Endodermal cell (in vitro differentiated cells): ENCODE measurements at regions not wholly inside any gene's neighbourhood (a gene's known extent, or its start where the extent isn't known, plus 50 kb on each side); places are given as distances from the start of the nearest gene placed in this dataset.

ENCODE experiments used
- DNase-seq: peaks from one replicate; pipeline ENCODE4 v3.0.0-alpha.2; 2017
- H3K27ac ChIP-seq: 2 replicates; pipeline ENCODE4 v1.5.1; 2013; ENCODE audit warnings: mild to moderate bottlenecking, low read depth, low read length, moderate library complexity
- H3K27me3 ChIP-seq: 2 replicates; pipeline ENCODE4 v1.6.1; 2013; ENCODE audit warnings: mild to moderate bottlenecking, low read length, moderate library complexity; ENCODE audit not compliant: insufficient read depth, control insufficient read depth, poor library complexity, severe bottlenecking
- H3K36me3 ChIP-seq: 2 replicates; pipeline ENCODE4 v1.7.0; 2013; ENCODE audit warnings: mild to moderate bottlenecking, low read length, moderate library complexity; ENCODE audit not compliant: control insufficient read depth, insufficient read depth
- H3K4me1 ChIP-seq: one replicate; pipeline ENCODE4 v1.7.0; 2013; ENCODE audit warnings: low read length; ENCODE audit not compliant: control insufficient read depth, insufficient read depth
- H3K4me3 ChIP-seq: 2 replicates; pipeline ENCODE4 v1.5.1; 2013; ENCODE audit warnings: mild to moderate bottlenecking, low read length, moderate library complexity
- H3K9ac ChIP-seq: 2 replicates; pipeline ENCODE4 v1.6.1; 2013; ENCODE audit warnings: mild to moderate bottlenecking, low read length, moderate library complexity; ENCODE audit not compliant: poor library complexity, severe bottlenecking; ENCODE audit errors: extremely low read depth
- H3K9me3 ChIP-seq: 2 replicates; pipeline ENCODE4 v1.6.1; 2013; ENCODE audit warnings: mild to moderate bottlenecking, low read length, moderate library complexity; ENCODE audit not compliant: control insufficient read depth
- H3K27ac Mint-ChIP-seq: 2 replicates; pipeline ENCODE4 v1.8.0; 2020; ENCODE audit warnings: mixed read lengths
- H3K27me3 Mint-ChIP-seq: 2 replicates; pipeline ENCODE4 v1.8.0; 2021; ENCODE audit warnings: mild to moderate bottlenecking, mixed read lengths; ENCODE audit not compliant: insufficient read depth
- H3K36me3 Mint-ChIP-seq: 2 replicates; pipeline ENCODE4 v1.8.0; 2020; ENCODE audit warnings: low read depth, mixed read lengths
- H3K4me1 Mint-ChIP-seq: 2 replicates; pipeline ENCODE4 v1.8.0; 2020; ENCODE audit warnings: mixed read lengths
- H3K4me3 Mint-ChIP-seq: 2 replicates; pipeline ENCODE4 v1.8.0; 2020; ENCODE audit warnings: mild to moderate bottlenecking, moderate library complexity, mixed read lengths
- H3K9me3 Mint-ChIP-seq: 2 replicates; pipeline ENCODE4 v1.8.0; 2020; ENCODE audit warnings: mild to moderate bottlenecking, mixed read lengths
- CTCF ChIP-seq: fragments of 200-600 bp; sonication (generic); conservative IDR thresholded peaks from 2 replicates; pipeline ENCODE4 v1.5.0; 2021; ENCODE audit warnings: antibody characterized with exemption, mild to moderate bottlenecking
- WGBS, 2 experiments: methylation state at CpG; one replicate each; pipeline versions ENCODE4 v1.1.5 to v1.1.7; 2013; ENCODE audit warnings: missing lambda C conversion rate in 2 of 2, mixed read lengths in 1 of 2; ENCODE audit not compliant: insufficient coverage in 1 of 2, insufficient read length in 1 of 2; 5-methylcytosine and 5-hydroxymethylcytosine counted together

DNA sequence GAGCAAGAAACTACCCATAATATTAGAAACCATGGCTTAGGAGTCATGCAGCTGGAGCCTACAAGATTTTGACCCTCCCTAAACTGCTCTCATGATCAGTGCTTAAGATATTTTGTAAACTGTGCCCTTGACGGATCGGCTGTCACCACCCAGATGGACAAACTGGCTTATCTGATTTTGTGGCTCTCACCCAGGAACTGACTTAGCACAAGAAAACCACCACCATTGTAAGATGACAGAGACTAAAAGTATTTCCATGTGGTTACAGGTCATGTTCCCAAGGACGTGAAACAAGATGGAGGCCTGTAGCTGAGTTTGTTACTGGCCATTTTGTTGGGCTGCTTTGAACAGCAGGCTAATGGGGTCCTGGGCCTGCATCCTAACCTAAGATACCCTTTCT, 940.9 kb downstream of the OTOL1 start:
- no peak overlapping the region for H3K9ac ChIP-seq
- DNase-seq = no peak
- H3K9me3 ChIP-seq = peaks cover 7% of the 10 kb centered on the region
- H3K27me3 ChIP-seq = no peaks in the 10 kb centered on the region
- Mint-ChIP-seq H3K27ac (no peak overlapping the region), H3K9me3 (peaks cover 23% of the 10 kb centered on the region), H3K4me3 (no peak overlapping the region), H3K27me3 (no peaks in the 10 kb centered on the region), H3K36me3 (no peaks in the 10 kb centered on the region), H3K4me1 (no peaks in the 10 kb centered on the region)
- H3K4me1 ChIP-seq = no peaks in the 10 kb centered on the region
- no peak overlapping the region for H3K27ac ChIP-seq
- TF ChIP-seq CTCF = no peak
- H3K36me3 ChIP-seq = no peaks in the 10 kb centered on the region
- H3K4me3 ChIP-seq = no peak overlapping the region
- WGBS, 2 experiments = 63 to 75% methylated on average over 2 to 3 of the region's 3 CpGs

DNA sequence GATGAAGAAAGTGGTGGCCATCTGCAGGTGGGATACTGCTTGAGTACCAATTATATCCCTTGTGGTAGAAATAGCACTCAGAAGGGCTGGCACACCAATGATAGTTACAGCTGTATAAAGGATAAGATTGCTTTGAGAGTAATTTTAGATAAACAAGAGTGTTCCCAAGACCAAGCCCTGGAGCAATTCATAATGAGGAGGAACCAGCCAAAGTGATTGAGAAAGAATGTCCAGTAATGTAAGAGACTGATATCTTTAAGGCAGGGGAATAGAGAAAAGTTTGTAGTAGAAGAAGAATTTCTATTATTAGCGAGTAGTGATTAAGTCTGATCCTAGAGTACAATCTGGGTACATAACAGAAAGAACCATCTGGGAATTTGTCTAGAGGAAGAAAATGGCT, 945.1 kb downstream of the OTOL1 start:
- WGBS, 2 experiments = 52 to 56% methylated on average over 1 of the region's 1 CpG
- DNase-seq = no peak
- no peak overlapping the region for H3K27ac Mint-ChIP-seq

GRCh38 chr3:162443376-162443775, 946.8 kb downstream of the OTOL1 start:
- Mint-ChIP-seq H3K36me3 (no peaks in the 10 kb centered on the region), H3K4me1 (no peaks in the 10 kb centered on the region), H3K9me3 (peaks cover 16% of the 10 kb centered on the region), H3K27me3 (no peaks in the 10 kb centered on the region), H3K27ac (no peak overlapping the region), H3K4me3 (no peak overlapping the region)
- no peak for TF ChIP-seq CTCF
- Histone ChIP-seq H3K27me3 (no peaks in the 10 kb centered on the region), H3K36me3 (no peaks in the 10 kb centered on the region), H3K9me3 (no peaks in the 10 kb centered on the region), H3K9ac (no peak overlapping the region), H3K4me3 (no peak overlapping the region), H3K27ac (no peak overlapping the region), H3K4me1 (no peaks in the 10 kb centered on the region)
- no peak for DNase-seq

More for the DNA sequence above, 945.1 kb downstream of the OTOL1 start:
- Histone ChIP-seq H3K4me3 (no peak overlapping the region), H3K36me3 (no peaks in the 10 kb centered on the region), H3K9me3 (no peaks in the 10 kb centered on the region), H3K4me1 (no peaks in the 10 kb centered on the region), H3K9ac (no peak overlapping the region), H3K27me3 (no peaks in the 10 kb centered on the region), H3K27ac (no peak overlapping the region)
- Mint-ChIP-seq H3K36me3 (no peaks in the 10 kb centered on the region), H3K4me3 (no peak overlapping the region), H3K4me1 (no peaks in the 10 kb centered on the region), H3K9me3 (peaks cover 12% of the 10 kb centered on the region), H3K27me3 (no peaks in the 10 kb centered on the region)
- no peak for TF ChIP-seq CTCF
